K562 (cell line): ENCODE measurements at regions not wholly inside any gene's neighbourhood (a gene's known extent, or its start where the extent isn't known, plus 50 kb on each side); places are given as distances from the start of the nearest gene placed in this dataset.

Experiments used
- BACH1 ChIP-seq: fragments of 200-800 bp; sonication (Bioruptor generic); IDR thresholded peaks from 2 replicates; pipeline ENCODE4 v1.6.1; 2016; ENCODE audit warnings: missing genetic modification characterization, missing compliant biosample characterization
- CCAR2 ChIP-seq: fragments of 200-400 bp; formaldehyde crosslinking; IDR thresholded peaks from 2 replicates; pipeline ENCODE4 v1.6.1; 2017; ENCODE audit warnings: mild to moderate bottlenecking, low read depth, low read length
- CGGBP1 ChIP-seq: fragments of 250-450 bp; sonication (Bioruptor Pico); IDR thresholded peaks from 2 replicates; pipeline ENCODE4 v1.9.0; 2021; ENCODE audit warnings: mild to moderate bottlenecking
- CHD1 ChIP-seq: fragments of 200-600 bp; sonication (generic); IDR thresholded peaks from one replicate; pipeline ENCODE4 v1.6.1; 2012; ENCODE audit warnings: mild to moderate bottlenecking, moderate library complexity, low read length, inconsistent platforms
- HES1 ChIP-seq: fragments of 450-650 bp; IDR thresholded peaks from 2 replicates; pipeline ENCODE4 v1.6.1; 2016; ENCODE audit warnings: low read depth, mild to moderate bottlenecking, moderate library complexity
- HINFP ChIP-seq: fragments of 450-650 bp; conservative IDR thresholded peaks from 2 replicates; pipeline ENCODE4 v1.6.1; 2016; ENCODE audit warnings: missing genetic modification characterization, low read depth, mild to moderate bottlenecking, control low read depth, missing compliant biosample characterization
- KLF1 ChIP-seq: fragments of 450-650 bp; IDR thresholded peaks from 2 replicates; pipeline ENCODE4 v1.6.1; 2016; ENCODE audit warnings: missing genetic modification characterization, missing compliant biosample characterization
- MBD1 ChIP-seq: fragments of 250-450 bp; sonication (Bioruptor Pico); IDR thresholded peaks from 2 replicates; pipeline ENCODE4 v1.8.0; 2022; ENCODE audit warnings: inconsistent platforms
- MTA2 ChIP-seq: fragments of 450-650 bp; IDR thresholded peaks from 2 replicates; pipeline ENCODE4 v1.6.1; 2016; ENCODE audit warnings: low read depth
- NCOA2 ChIP-seq, 2 experiments: fragments of 450-650 bp; IDR thresholded peaks; 2 replicates each; pipeline ENCODE4 v1.6.1; 2018; ENCODE audit warnings: mild to moderate bottlenecking in 2 of 2, moderate library complexity in 1 of 2; ENCODE audit not compliant: partially characterized antibody in 2 of 2
- NCOA4 ChIP-seq: fragments of 450-650 bp; IDR thresholded peaks from 2 replicates; pipeline ENCODE4 v1.6.1; 2018; ENCODE audit warnings: mild to moderate bottlenecking; ENCODE audit not compliant: partially characterized antibody
- NFE2L1 ChIP-seq: fragments of 450-650 bp; IDR thresholded peaks from 2 replicates; pipeline ENCODE4 v1.6.1; 2016; ENCODE audit warnings: missing genetic modification characterization, low read depth, mild to moderate bottlenecking, missing compliant biosample characterization, moderate library complexity, borderline replicate concordance
- NFXL1 ChIP-seq: fragments of 450-650 bp; formaldehyde crosslinking; IDR thresholded peaks from 2 replicates; pipeline ENCODE4 v1.4.0; 2021; ENCODE audit warnings: mild to moderate bottlenecking
- PYGO2 ChIP-seq: fragments of 450-650 bp; IDR thresholded peaks from 2 replicates; pipeline ENCODE4 v1.6.1; 2016; ENCODE audit warnings: mild to moderate bottlenecking, missing genetic modification characterization, moderate library complexity, missing compliant biosample characterization
- SRSF1 ChIP-seq: fragments of 200-400 bp; formaldehyde crosslinking; IDR thresholded peaks from 2 replicates; pipeline ENCODE4 v1.6.1; 2017; ENCODE audit warnings: mild to moderate bottlenecking, low read depth, low read length, moderate library complexity
- TBP ChIP-seq: optimal IDR thresholded peaks from 2 replicates; pipeline ENCODE3; 2011; ENCODE audit warnings: low read depth, low read length, improper control_type of control experiment
- TCF7L2 ChIP-seq: fragments of 150-350 bp; IDR thresholded peaks from 2 replicates; pipeline ENCODE4 v1.6.1; 2016; ENCODE audit warnings: low read depth, mild to moderate bottlenecking, low read length, moderate library complexity
- TEAD1 ChIP-seq, 2 experiments: fragments of 450-650 bp in 1 of 2; sonication (generic) in 1 of 2; formaldehyde crosslinking; IDR thresholded peaks; 2 replicates each; pipeline versions ENCODE4 v1.4.0 to v1.8.0; 2020 to 2022; ENCODE audit warnings: mild to moderate bottlenecking in 2 of 2, missing genetic modification reagents in 1 of 2
- ZNF121 ChIP-seq: sonication (generic); formaldehyde crosslinking; conservative IDR thresholded peaks from 2 replicates; pipeline ENCODE4 v1.8.0; 2022; ENCODE audit warnings: missing genetic modification reagents
- ZNF175 ChIP-seq: fragments of 200-800 bp; sonication (Bioruptor generic); IDR thresholded peaks from 2 replicates; pipeline ENCODE4 v1.6.1; 2016; ENCODE audit warnings: low read depth, mild to moderate bottlenecking, missing genetic modification characterization, missing compliant biosample characterization
- TF ChIP-seq, protein P1 (sequence below): fragments of 450-650 bp; IDR thresholded peaks from 2 replicates; pipeline ENCODE4 v1.6.1; 2017; ENCODE audit warnings: antibody characterized with exemption, mild to moderate bottlenecking

DNA sequence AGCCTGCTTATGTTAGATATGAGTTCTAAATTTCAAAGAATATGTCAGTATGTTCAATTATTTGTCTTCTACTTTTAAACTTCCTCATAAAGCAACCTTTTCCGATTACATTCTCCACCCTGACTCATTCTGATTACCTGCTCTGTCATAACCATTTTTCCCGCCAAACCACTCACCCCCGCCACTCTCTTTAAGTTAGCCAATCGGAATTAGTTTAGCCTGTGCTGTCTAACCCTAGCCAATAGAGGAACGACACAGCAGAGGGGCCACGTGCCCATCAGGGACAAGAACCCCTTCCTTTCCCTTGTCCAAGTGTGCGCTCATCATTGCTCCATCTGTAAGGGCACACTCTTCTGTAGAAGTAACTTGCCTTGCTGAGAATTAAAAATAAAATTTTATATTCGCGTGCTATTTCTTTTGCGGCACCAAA, 91.4 kb downstream of the CCDC71L start (continued):
- TF ChIP-seq HINFP (tag), result peak; percentile 78
- TF ChIP-seq HES1, result no peak
- peak; percentile 57; the same call in 1 of the 2 replicates for TF ChIP-seq MBD1 (CRISPR knock-in tag)
- no peak for TF ChIP-seq CHD1
- TF ChIP-seq ZNF121 (CRISPR knock-in tag), result no peak
- TF ChIP-seq NFE2L1 (tag), result 0 out of 2 replicates have a peak, but pooled peaks have one; percentile 19
- TF ChIP-seq SRSF1, result no peak
- no peak for TF ChIP-seq CGGBP1 (CRISPR knock-in tag)
- no peak for TF ChIP-seq MTA2
- peak; percentile 98 for TF ChIP-seq ZNF175 (CRISPR knock-in tag)
- TF ChIP-seq NCOA4, result no peak
- no peak; the same call in 1 of the 2 replicates for TF ChIP-seq BACH1
- TF ChIP-seq KLF1 (tag), result no peak; the same call in 1 of the 2 replicates
- no peak for TF ChIP-seq TCF7L2
- TF ChIP-seq TEAD1 (CRISPR knock-in tag; IDR thresholded peaks at IDR 0.05), result peak in 1 of 2 experiments; percentile 86; a peak in 3 of 4 replicates
- no peak for TF ChIP-seq CCAR2
- no peak for TF ChIP-seq TBP
- no peak for TF ChIP-seq NCOA2 (IDR thresholded peaks at IDR 0.05; ENCODE audit: partially characterized antibody in 2 of 2)
- peak; percentile 89; the same call in 1 of the 2 replicates for TF ChIP-seq NFXL1 (CRISPR knock-in tag)
- peak; percentile 61; the same call in 1 of the 2 replicates for TF ChIP-seq PYGO2 (tag)
- TF ChIP-seq, protein P1, sequence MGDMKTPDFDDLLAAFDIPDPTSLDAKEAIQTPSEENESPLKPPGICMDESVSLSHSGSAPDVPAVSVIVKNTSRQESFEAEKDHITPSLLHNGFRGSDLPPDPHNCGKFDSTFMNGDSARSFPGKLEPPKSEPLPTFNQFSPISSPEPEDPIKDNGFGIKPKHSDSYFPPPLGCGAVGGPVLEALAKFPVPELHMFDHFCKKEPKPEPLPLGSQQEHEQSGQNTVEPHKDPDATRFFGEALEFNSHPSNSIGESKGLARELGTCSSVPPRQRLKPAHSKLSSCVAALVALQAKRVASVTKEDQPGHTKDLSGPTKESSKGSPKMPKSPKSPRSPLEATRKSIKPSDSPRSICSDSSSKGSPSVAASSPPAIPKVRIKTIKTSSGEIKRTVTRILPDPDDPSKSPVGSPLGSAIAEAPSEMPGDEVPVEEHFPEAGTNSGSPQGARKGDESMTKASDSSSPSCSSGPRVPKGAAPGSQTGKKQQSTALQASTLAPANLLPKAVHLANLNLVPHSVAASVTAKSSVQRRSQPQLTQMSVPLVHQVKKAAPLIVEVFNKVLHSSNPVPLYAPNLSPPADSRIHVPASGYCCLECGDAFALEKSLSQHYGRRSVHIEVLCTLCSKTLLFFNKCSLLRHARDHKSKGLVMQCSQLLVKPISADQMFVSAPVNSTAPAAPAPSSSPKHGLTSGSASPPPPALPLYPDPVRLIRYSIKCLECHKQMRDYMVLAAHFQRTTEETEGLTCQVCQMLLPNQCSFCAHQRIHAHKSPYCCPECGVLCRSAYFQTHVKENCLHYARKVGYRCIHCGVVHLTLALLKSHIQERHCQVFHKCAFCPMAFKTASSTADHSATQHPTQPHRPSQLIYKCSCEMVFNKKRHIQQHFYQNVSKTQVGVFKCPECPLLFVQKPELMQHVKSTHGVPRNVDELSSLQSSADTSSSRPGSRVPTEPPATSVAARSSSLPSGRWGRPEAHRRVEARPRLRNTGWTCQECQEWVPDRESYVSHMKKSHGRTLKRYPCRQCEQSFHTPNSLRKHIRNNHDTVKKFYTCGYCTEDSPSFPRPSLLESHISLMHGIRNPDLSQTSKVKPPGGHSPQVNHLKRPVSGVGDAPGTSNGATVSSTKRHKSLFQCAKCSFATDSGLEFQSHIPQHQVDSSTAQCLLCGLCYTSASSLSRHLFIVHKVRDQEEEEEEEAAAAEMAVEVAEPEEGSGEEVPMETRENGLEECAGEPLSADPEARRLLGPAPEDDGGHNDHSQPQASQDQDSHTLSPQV, result peak; percentile 99
